GM18499 (cell line): ENCODE measurements at regions not wholly inside any gene's neighbourhood (a gene's known extent, or its start where the extent isn't known, plus 50 kb on each side); places are given as distances from the start of the nearest gene placed in this dataset.
"Not testable (repeated sequence)": the region's sequence is repeated elsewhere in the genome, so short reads cannot be mapped to it uniquely, and the experiment has no call there.

ENCODE experiments used
- ATAC-seq: cut with Tn5 transposase; IDR thresholded peaks from one replicate; pipeline ENCODE4 v1.9.1; 2021; ENCODE audit warnings: moderate number of reproducible peaks; ENCODE audit not compliant: insufficient read depth, unreplicated experiment

DNA sequence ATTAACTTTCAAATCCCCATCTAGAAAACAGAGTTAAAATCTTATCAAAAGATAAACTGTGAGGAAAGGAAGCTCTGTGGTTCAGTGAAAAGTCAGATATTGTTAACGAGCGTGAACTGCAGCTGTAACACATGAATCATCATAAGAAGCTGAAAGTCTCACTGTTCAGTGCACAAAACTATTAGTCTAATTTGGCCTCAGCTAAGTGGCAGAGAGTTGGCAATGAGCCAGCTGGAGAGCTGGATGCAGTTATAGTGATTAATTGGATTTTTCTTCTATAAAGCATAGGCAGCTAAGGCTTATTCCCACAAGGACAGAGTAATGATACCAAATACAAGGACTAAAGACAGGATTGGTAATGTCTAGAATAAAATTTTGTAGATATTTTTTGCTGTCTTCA lies 101.1 kb upstream of the ABCB5 start:
- no peak for ATAC-seq

GRCh38 chr7:20519645-20520044 lies 95.8 kb upstream of the ABCB5 start:
- no peak for ATAC-seq

- ATAC-seq: no peak
These were observed 94.9 kb upstream of the ABCB5 start for GRCh38 chr7:20520530-20520929.

DNA sequence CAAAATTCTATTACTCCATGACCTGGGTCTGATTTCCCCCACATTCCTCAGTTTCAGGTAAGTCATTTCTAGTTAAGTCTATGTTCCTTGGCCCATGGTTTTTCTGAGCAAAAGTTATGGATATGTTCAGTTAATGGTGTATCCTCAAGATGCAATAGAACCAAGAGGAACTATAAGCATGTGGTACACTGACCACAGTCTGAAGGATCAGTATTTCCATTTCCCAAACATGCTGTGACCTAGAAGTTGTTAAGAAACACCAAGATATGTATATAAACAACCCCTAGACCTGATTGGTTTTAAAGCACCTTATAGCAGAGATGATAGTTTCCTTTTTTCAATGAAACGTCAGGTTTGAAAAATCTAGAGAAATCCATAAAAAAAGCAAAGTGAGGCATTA lies 94.2 kb upstream of the ABCB5 start:
- ATAC-seq: no peak

DNA sequence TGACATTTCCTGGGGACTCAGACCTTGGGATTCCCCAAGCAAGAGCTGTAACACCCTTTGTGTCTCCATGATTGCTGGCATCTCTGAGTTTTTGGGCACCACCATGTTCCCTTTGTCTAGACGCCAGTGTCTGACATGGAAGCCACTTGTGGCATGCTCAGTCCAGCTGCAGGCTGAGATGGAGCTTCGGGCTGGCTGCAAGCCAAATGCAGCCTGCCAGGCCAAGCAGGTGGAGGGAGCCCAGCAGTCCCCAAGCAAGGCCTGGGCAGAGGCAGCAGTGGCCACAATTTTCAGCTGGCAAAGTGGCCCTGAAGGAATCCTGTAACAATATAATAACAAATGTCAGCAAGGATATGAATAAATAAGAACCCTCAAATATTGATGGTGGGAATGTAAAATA lies 86.2 kb upstream of the ABCB5 start:
- no peak for ATAC-seq

DNA sequence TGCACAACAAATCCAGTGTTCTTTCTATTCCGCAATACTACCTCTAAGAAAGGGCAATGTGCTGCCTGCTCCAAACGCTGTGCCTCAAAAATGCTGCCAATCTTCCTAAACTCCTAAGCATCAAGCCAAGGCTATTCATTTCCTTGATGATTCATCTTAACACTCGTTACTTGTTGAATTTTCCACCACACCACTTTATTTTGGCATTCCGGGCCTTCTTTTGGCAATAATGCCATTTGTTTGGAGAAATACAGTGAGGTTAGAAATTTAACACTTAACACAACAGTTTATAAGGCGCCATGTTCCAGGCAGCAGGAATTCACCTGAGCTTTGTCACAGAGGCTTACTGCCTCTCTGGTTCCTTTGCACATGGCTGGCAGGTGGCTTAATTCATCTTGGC lies 82.6 kb upstream of the ABCB5 start:
- ATAC-seq: no peak

DNA sequence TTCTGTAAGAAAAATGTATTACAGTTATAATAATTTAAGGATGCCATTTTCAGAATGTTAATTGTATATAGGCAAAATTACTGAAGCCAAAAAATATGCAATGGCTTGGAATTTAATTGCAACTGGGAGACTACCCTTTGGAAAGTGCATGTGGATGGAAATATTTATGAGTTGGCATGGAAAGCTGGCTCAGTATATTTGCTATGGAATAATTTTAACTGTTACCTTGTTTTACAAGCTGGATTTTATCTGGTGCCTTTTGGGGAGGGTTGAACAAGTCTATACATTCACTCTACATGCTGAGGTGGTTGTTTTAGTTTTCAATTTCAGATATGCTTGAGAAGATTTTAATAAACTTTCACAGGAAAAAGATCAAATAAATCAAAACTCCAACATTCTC lies 80.9 kb upstream of the ABCB5 start:
- no peak for ATAC-seq

DNA sequence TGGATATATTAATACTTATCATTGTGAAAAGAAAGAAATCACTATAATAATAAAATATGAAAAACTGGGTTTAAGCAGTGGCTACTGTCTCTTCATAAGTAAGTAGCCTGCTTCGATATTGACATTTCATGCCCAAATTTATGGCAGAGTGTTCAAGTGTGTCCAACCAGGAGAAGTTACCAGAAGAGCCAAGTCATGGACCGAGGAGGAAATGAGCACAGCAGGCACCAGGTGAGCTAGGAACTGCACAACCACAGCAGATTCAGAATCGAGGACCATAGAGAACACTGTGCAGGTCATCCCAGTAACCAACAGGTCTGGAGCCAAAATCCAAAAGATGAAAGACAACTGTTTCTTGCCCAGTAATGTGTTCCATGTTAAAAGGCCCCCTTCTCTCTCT lies 79.9 kb upstream of the ABCB5 start:
- no peak for ATAC-seq

DNA sequence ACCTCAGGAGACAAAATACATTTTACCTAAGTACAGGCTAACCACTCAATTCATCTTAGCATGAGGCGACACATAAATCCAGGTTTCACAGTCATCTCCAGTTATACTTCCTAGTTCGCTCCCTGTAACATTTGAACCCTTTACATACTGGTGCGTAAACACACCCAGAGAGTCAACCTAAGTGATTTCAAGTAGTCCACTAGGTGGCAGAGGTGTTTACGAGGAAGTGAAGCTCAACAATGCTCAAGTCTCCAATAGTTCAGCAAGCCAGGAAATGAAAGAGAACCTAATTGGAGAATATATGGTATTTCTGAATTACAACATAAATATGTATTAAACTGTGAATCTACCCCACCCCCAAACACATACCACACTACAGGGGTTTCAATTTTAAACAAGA lies 76.3 kb upstream of the ABCB5 start:
- no peak for ATAC-seq

GRCh38 chr7:20541608-20542349 lies 73.7 kb upstream of the ABCB5 start:
- peak; percentile 73 for ATAC-seq

DNA sequence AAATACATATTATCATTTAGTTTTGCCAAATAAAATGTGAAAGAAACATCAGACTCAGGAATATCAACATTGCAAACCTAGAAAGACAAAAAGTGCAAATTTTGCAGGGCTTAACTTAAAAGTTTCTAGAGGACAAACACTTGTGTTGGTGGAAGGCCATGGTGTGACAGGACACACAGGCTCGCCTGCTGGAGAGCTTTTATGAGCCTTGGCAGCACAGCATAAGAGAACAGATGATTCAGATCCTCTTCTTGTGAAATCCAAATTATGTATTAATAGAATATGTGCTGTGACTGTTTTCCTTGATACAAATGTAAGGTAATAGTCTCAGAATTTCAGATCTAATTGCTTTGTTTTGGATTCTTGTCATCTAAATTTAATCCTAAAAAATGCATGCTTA lies 72.9 kb upstream of the ABCB5 start:
- no peak for ATAC-seq

GRCh38 chr7:20543500-20543899 lies 72.0 kb upstream of the ABCB5 start:
- ATAC-seq: no peak

DNA sequence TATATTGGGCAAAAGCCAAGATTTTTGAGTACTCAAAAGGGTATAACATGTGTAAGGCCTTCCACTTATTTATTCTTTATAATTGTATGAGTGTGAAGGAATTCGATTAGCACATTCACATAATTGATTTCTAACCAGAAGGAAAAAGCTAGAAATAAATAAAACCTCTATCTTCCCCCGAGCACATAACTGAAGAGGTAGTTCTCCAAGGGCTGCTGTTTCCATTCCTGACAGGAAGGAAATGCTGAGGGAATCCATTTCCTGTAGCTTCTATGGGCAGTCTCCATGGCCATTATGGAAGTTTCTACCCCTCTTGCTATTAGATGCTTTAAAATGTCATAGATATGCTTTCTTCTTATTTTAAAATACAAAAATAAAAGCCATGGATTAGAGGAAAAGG lies 70.5 kb upstream of the ABCB5 start:
- no peak for ATAC-seq

- not testable (repeated sequence) for ATAC-seq
These were observed 68.5 kb upstream of the ABCB5 start for GRCh38 chr7:20546958-20547357.

GRCh38 chr7:20554072-20554471 lies 61.4 kb upstream of the ABCB5 start:
- ATAC-seq: no peak

GRCh38 chr7:20556091-20556490 lies 59.4 kb upstream of the ABCB5 start:
- no peak for ATAC-seq

- ATAC-seq: no peak
These were observed 58.4 kb upstream of the ABCB5 start for GRCh38 chr7:20557116-20557515.

- ATAC-seq: no peak
These were observed 56.3 kb upstream of the ABCB5 start for GRCh38 chr7:20558963-20559716.

- no peak for ATAC-seq
These were observed 55.6 kb upstream of the ABCB5 start for GRCh38 chr7:20559883-20560282.

DNA sequence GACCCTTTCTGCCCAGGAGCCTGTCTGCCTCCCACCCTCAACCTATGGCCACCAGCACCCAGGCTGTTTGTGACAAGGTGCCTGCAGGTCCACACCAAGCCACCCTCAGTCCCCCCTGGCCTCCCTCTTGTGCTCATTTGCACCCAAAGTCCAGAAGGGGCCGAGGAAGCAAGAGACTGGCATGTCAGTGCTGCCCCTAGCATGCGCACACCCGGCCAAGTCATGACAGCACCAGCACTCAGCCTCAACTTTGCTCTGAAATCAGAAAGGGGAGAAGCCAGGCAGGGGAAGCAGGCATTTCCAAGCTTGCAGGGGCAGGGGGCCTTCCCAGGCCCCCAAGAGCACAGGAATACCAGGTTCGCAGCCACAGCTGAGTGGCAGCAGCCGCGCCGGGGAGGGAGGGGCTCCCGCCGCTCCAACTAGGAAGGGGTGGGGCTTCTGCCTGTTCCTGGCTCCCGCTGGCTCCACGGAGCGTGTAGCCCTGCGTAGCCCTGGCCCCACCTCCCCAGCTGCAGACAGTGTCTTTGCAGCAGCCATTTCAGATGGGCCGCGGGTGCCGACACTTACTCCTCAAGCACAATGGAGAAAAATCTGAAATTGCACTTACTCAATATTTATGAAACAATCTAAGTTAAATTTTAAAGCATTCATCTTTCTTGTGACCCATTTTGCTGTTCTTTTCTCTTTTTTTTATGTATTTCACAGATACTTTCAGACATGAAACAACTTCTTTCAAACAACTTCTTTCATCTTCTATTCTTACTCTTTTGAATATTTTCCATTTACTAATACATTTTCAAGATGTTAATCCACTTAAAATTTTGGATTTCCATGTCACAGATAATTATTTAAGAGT lies 54.9 kb upstream of the ABCB5 start:
- no peak for ATAC-seq

DNA sequence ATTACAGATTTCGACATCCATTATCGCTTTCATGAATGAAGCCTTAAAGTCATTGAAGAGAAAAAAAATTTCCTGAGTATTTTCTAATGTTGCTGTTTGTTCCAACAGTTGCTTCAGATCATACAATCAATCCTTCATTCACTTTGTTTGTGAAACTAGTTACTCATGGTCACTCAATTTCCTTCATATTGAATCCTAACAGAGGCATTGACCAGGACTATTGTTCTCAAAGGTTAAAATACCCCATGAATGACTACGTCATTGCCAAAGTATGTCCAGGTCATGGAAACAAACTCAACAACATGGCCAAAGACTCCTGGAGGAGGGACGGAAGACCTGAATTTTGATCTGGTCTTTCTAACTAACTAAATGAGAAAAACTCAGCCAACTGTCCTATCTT lies 54.0 kb upstream of the ABCB5 start:
- no peak for ATAC-seq
